Small intestine (tissue), 7 donors: ENCODE measurements at regions not wholly inside any gene's neighbourhood (a gene's known extent, or its start where the extent isn't known, plus 50 kb on each side); places are given as distances from the start of the nearest gene placed in this dataset.

Experiments used
- DNase-seq, 2 donors: peaks; one replicate each; pipeline versions ENCODE4 v3.0.0 to v3.0.0-alpha.2; 2013
- FAIRE-seq: peaks from 2 replicates; lab custom pipeline; 2012; peaks lifted over from hg19 to GRCh38; lab: Jason Lieb, UNC
- H3K27ac ChIP-seq, 3 donors: one replicate each; pipeline ENCODE4 v1.5.1; 2013; ENCODE audit warnings: low read length in 2 of 3, mild to moderate bottlenecking in 2 of 3, control low read depth in 1 of 3, inconsistent platforms in 1 of 3, low read depth in 1 of 3, moderate library complexity in 1 of 3
- H3K27me3 ChIP-seq, 3 donors: one replicate each; pipeline ENCODE4 v1.6.1; 2013; ENCODE audit warnings: low read length in 3 of 3, inconsistent platforms in 1 of 3; ENCODE audit not compliant: control insufficient read depth in 3 of 3, insufficient read depth in 3 of 3
- H3K36me3 ChIP-seq, 3 donors: one replicate each; pipeline ENCODE4 v1.6.1; 2013; ENCODE audit warnings: low read length in 3 of 3, inconsistent platforms in 1 of 3, low read depth in 1 of 3, mild to moderate bottlenecking in 1 of 3, moderate library complexity in 1 of 3; ENCODE audit not compliant: control insufficient read depth in 3 of 3, insufficient read depth in 2 of 3
- H3K4me1 ChIP-seq, 3 donors: one replicate each; pipeline ENCODE4 v1.6.1; 2013; ENCODE audit warnings: low read length in 2 of 3, inconsistent platforms in 1 of 3, low read depth in 1 of 3, mild to moderate bottlenecking in 1 of 3, moderate library complexity in 1 of 3; ENCODE audit not compliant: control insufficient read depth in 3 of 3, insufficient read depth in 2 of 3
- H3K4me3 ChIP-seq, 3 donors: one replicate each; pipeline ENCODE4 v1.5.1; 2013; ENCODE audit warnings: low read length in 3 of 3, control low read depth in 1 of 3, inconsistent platforms in 1 of 3, low read depth in 1 of 3, mild to moderate bottlenecking in 1 of 3, moderate library complexity in 1 of 3
- H3K9me3 ChIP-seq, 2 donors: one replicate each; pipeline ENCODE4 v1.6.1; 2013; ENCODE audit warnings: low read depth in 1 of 2, low read length in 1 of 2; ENCODE audit not compliant: control insufficient read depth in 2 of 2, insufficient read depth in 1 of 2
- WGBS, 3 donors: extraction: QIAGEN DNeasy Blood & Tissue Kit; methylation state at CpG; one replicate each; pipeline ENCODE4 v1.1.7; 2013; 5-methylcytosine and 5-hydroxymethylcytosine counted together
- donor health status: healthy with polysubstance abuse.
- donor health status: control.
- donor health status: control.
- donor health status: Bipolar disorder and iron deficiency.
- donor health status: healthy.

DNA sequence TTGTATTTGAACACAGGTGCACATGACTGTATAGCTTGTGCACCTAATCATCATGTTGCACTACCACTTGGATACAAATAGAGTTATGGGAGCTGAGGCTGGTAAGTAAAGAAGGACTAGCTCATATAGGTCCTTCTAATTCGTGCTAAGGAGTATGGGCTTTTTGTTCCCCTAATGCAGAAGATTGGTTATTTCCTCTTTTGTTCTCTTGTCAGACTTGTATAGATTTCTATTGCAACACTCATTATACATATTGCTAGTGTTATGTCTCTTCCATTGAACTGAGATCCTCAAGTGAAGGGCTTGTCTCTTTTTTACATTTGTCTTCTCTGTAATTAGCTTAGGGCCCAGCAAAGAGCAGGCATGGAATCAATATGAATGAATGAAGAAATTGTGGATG lies 54.1 kb upstream of the ARHGAP20 start:
- Histone ChIP-seq H3K36me3 (no peaks in the 10 kb centered on the region), H3K27ac (no peak overlapping the region), H3K27me3 (no peaks in the 10 kb centered on the region), H3K4me3 (no peak overlapping the region), H3K4me1 (no peaks in the 10 kb centered on the region), H3K9me3 (no peaks in the 10 kb centered on the region)
- 21 to 63% (median 22%) methylated on average over 1 of the region's 1 CpG for WGBS, 3 donors
- FAIRE-seq (no peak), DNase-seq (no peak)

DNA sequence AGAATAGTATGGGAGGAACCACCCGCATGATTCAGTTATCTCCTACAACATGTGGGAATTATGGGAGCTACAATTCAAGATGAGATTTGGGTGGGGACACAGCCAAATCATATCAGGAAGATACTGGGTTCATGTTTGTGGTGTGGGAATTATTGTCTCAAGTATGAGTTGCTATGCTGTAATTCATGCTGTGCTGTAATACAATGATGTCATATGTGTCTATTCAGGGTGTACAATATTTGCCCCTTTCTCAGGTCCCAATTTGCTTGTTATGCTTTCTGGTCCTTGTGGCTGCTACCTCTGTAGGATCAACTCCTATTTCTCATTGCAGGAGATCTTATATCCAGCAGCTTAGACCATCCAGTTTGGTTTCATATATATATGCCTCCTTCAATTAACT lies 52.2 kb upstream of the ARHGAP20 start:
- Histone ChIP-seq H3K4me3 (no peak overlapping the region), H3K27me3 (no peaks in the 10 kb centered on the region), H3K9me3 (no peaks in the 10 kb centered on the region), H3K4me1 (peaks cover 0 to 3% (median 0%) of the 10 kb centered on the region in 3 donors), H3K27ac (no peak overlapping the region), H3K36me3 (no peaks in the 10 kb centered on the region)
- DNase-seq: no peak
- FAIRE-seq: no peak
- 87 to 90% (median 90%) methylated on average over 1 of the region's 1 CpG for WGBS, 3 donors

DNA sequence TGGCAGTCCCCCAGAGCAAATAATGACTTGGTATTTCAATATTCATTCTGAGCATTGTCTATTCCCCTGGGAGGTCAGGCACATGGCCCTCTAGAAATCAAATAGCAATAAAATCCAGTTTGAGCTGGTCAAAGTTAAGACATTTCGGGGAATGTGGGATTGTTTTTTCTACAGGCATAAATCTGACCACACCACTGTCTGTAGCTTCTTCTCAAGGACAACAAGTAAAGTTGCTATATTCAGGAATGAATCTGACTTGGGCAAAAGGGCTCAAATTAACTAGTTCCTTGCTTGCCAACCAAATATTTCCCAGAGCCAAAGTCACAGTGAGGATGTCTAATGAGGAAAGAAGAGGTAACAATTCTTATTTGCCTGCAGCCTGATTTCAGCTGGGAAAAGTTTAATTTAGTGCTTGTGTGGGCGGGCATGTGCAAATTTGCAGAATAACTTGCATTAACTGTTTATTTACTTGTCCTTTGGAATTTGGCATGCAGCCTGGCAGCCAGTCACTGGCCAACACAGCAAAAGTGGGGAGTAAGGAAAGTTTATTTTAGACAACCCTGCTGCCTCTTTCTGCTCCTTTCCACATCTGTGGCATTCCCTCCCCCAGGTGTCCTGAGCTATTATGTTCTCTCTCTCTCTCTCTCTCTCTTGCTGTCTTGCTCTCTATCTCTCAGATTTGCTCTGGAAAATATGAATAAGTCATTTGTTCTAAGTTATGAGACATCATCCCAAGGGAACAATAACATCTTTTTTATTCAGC lies 51.2 kb upstream of the ARHGAP20 start:
- Histone ChIP-seq H3K27me3 (no peaks in the 10 kb centered on the region), H3K36me3 (no peaks in the 10 kb centered on the region), H3K27ac (no peak overlapping the region), H3K4me1 (peaks cover 0 to 3% (median 0%) of the 10 kb centered on the region in 3 donors), H3K4me3 (no peak overlapping the region), H3K9me3 (no peaks in the 10 kb centered on the region)
- no peak for FAIRE-seq
- no peak for DNase-seq
- 25 to 39% (median 30%) methylated on average over 2 of the region's 2 CpGs for WGBS, 3 donors

- Histone ChIP-seq H3K36me3 (no peaks in the 10 kb centered on the region), H3K9me3 (no peaks in the 10 kb centered on the region), H3K4me3 (no peak overlapping the region), H3K27me3 (no peaks in the 10 kb centered on the region), H3K27ac (no peak overlapping the region), H3K4me1 (peaks cover 0 to 3% (median 0%) of the 10 kb centered on the region in 3 donors)
- whole genome bisulfite sequencing, 3 donors: 46 to 64% (median 59%) methylated on average over 2 of the region's 2 CpGs
- no peak for FAIRE-seq
- DNase-seq: no peak
These were observed 50.4 kb upstream of the ARHGAP20 start for GRCh38 chr11:110762590-110762989.
